GM18868 (cell line): ENCODE measurements at regions not wholly inside any gene's neighbourhood (a gene's known extent, or its start where the extent isn't known, plus 50 kb on each side); places are given as distances from the start of the nearest gene placed in this dataset.

Experiments used
- ATAC-seq: cut with Tn5 transposase; IDR thresholded peaks from one replicate; pipeline ENCODE4 v1.9.1; 2021; ENCODE audit warnings: mild to moderate bottlenecking, moderate library complexity; ENCODE audit not compliant: unreplicated experiment

DNA sequence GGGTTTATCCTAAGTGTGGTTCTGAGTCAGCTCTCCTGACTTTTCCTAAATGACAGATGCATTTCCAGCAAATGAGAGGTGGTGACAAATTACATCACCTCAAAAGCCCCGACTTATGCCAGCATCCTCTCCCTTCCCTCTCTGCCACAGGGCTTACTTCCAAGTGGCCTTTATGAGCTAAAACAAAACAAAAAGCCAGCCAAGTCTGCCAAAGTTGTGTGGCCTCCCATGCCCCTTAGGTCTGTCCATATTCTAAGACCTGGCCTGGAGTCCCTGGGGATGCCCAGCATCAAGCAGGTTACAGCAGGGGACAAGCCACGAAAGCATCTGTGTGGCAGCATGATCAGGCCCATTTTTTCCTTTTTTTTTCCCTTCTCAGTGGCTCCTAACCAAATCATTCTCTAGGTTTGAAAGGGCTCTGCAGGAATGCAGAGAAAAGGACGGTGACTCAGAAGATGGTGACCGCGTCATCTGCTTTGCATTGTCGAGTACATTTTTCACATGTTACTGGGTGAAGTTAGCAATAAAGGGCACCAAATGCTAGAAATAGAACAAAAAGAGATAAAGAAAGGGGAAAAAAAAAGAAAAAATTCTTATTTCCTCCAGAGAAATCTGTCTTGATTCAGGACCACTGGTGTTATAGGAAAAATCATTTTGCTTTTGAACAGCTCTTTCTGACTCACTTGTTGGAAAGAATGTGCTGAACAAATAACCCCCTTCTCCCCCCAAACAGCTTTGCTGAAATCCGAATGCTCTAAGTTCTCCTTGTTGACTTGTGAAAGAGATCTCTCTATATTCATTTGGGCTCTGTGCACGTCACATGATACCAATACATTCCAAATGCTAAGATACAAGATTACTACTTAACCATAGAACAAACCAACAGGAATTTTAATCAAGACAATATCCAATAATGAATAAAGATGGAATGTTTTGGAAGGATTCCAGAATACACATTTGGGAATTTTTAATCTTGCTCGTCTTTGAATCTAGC is 178.7 kb downstream of the EN1 start:
- ATAC-seq = no peak

DNA sequence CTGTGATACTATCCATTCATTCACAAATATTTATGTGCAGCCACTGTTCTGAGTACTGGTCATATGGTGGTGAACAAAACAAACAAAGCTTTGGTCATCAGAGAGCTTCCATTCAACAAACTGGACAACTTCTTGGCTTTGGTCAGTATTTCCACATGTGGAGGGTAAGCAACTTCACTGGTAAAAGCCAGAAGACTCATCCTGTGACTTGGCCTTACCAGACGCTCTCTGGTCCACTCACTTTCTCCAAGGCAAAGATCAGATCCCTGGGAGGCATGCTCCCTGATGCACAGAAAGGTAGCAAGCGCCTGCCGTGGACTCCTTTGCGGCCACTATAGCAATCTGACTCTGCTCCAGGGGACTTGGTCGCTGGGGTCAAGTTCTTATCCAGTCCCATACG is 179.5 kb downstream of the EN1 start:
- no peak for ATAC-seq

DNA sequence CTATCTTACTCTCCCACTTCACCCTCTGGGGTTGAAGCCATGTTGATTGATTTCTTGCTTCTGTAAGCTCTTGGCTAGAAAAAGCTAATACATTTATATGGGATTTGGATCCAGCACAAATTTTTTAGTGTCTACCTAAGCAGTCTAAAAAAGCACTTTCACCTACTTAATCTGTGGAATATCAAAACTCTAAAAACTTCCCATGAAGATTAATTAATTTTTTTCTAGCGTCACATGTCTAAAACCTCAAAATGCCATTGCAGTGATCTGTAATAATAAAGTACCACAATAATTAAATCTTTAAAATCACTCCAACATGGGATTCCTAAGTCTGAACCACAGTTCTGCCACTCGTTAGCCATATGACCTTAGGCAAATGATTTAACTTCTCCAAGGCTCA is 180.1 kb downstream of the EN1 start:
- ATAC-seq = no peak

DNA sequence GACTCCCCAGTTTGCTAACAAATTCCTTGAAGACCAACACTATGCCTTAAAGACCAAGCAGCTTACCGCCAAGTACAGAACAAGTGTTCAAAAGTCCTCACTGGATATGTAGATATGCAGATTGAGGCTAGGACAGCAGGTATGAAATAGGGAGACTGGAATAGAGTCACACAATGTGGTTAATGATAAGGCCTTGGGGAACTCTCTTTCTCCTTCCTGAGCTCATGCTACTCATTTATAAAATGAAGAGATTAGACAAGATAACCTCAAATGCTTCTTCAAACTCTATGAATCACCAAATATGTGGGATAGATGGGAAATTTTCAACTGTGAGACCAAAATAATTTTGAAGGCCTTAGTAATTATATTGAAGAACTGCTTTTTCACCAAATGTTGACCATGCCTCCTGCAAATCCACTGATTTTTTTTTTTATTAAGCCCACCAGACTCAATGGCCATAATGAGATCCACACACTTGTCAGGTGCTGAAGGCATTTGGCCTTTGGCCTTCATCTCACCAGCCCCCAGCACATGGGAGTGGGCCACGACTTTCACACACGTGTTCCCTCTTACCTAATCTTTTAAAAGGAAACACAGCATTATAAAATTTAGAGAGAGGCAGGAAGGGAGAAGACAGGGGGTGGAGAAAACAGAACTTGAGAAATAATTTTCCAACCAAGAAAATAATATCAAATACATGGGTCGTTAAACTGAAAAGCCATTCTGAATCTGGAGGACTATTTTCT is 181.5 kb downstream of the EN1 start:
- no peak for ATAC-seq

DNA sequence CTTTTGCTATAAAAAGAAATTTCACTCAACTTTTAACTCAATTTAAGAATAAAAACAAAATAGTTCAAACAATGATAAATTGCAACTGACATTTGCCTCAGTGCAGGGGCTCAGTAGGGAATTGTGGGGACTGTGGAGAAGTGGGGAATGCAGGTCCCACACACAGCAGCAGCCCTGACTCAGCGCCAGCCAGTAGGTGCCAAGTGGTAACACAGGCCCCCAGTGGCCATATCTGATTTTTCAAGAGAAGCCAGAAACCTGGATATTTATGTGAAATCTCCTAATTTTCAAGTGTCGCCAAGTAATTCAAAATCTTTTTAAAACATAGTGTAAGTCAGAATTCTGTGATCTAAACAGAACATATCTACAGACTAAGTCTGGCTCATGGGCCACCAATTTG is 186.3 kb downstream of the EN1 start:
- ATAC-seq = no peak

DNA sequence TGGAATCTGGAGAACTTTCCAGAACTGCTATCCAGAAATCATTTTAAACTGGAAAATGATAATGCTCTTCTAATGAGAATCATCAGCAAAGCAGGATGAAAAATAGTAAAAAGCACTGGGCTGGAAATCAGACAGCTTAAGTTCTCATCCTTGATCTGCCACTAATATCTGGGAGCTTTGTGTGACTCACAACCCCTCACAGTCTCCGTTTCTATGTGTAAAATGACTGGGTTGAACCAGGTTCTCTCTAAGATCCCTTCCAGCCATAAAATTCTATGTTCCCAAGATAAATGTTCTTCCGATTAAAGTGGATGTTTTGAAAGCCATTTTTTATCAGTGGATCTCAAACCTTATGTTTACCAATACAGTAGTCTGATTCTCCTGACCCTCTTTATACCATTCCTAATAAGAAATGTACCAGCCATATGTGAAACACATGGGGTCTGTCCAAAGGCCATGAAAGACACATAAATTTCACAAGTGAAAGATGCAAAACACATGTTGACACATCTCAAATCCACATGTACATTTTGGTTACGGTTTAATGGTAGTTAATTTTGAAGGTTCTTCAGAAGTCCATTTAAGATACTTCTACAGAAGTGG is 188.8 kb downstream of the EN1 start:
- no peak for ATAC-seq

DNA sequence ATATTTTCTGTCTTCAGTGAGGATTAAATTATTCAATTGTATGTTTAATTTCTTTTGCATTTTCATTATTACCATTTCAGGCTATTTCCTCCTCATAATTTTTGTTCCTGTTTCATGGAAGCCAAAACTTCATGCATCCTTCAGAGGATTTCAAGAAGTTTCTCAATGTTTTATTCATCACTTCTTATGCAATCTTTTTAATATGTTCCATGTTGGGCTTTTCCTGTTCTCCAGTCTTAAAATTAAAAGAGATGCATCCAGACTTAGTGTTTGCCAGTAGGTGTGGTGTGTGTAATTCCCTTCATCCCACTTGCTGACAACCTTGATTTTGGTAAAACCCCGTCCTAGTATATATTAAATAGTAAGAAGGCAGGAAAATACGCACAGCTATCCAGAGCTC is 190.0 kb downstream of the EN1 start:
- ATAC-seq = no peak

DNA sequence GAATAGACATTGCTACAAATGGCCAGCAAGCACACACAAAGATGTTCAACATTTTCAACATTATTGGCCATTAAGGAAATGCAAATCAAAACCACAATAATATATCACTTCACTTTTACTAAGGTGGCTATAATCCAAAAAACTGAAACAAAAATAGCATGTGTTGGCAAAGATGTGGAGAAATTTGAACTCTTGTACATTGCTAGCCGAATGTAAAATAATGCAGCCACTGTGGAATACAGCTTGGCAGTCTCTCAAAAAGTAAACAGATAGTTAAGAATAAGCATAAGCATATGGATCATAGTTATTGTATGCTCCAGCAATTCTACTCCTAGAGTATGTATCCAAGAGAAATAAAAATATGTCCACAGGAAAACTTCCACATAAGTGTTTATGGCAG is 192.5 kb downstream of the EN1 start:
- no peak for ATAC-seq

DNA sequence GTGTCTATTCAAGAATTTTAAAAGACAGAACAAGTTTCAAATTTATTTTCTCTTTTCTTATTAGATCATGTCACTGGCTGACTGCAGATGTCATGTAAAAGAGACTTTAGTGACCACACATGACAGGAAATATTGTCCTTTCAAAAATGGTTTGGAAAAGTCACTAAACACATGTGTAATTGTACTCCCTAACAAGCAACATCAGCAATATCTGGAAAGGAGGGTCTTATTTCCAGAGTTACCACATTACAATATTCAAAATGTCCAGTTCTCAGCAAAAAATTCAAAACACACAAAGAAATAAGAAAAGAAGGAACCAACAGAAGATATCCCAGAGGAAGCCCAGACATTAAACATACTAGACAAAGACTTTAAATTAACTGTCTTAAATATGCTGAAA is 197.1 kb downstream of the EN1 start:
- ATAC-seq = no peak

DNA sequence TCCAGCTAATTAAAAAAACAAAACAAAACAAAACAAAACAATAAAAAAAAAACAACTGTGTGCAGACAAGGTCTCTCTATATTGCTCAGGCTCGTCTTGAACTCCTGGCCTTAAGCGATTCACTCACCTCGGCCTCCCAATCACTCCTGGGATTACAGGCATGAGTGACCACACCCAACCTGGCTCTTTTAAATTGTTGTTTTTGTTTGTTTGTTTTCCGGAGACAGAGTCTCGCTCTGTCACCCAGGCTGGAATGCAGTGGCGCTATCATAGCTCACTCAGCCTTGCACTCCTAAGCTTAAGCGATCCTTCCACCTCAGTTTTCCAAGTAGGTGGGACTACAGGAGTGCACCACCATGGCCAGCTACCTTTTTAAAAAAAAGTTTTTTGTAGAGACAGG is 201.6 kb downstream of the EN1 start:
- no peak for ATAC-seq

DNA sequence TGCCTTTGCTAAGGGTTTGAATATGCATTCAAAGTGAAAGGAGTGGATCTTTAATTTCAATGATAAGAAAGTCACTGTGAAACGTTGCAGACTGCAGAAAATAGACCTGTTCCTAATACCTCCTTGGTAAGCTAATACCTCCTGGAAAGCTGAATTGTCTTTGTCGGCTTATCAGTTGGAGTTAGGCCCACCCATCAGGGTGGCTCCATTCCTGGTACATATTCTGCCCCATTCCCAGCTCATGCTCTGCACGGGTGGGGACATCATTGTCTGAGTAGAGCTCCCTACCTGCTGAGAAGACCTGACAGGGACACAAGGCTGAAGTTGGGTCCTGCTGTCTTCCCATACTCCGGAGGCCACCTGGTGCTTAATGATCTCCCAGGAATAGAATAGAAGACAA is 203.3 kb downstream of the EN1 start:
- no peak for ATAC-seq

DNA sequence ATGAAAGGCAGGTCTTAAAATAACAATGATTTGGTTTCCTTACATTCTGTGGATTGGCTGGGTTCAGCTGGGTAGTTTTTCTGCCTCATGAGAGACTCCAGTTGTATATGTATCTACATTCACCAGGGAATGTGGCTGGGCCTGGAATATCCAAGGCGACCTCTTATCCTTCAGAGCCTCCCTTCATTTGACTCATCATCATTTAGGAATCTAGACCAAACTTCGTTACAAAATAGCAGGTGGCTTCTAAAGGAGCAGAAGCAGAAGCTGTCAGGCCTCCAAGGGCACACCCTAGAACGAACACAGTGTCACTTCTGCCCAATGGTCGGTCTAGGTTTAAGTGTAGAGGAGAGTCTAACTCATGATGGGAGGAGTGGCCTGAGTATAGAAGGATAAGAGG is 204.2 kb downstream of the EN1 start:
- ATAC-seq = no peak

DNA sequence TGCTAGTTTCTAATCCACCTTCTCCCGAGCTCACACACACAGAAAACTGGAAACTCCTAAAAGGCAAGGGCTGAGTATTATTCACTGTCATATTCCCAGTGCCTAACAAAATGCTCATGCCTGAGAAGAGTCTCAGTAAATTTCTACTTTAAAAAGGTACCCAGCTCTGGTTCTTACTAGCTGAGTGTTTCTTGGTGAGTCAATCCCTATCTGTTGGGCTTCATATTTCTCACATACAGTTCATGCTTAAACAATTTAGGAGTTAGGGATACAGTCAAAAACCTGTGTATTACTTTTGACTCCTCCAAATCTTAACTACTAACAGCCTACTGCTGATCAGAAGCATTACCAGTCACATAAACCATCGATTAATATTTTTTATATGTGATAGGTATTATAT is 204.9 kb downstream of the EN1 start:
- no peak for ATAC-seq

DNA sequence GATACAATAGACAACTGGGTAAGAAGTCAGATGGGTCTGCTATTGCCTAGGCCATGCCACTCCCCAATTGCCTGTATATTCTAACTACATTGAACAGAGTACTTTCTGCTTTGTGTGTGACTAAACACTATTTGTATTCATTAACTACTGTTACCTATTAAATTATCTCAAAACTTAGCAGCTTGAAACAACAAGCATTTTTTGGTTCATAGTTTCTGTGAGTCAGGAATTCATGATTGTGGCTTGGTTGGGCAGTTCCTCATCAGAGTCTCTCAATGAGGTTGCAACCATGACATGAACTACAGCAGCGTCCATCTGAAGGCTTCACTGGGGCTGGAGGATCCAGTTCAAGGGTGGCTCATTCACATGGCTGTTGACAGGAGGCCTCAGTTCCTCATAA is 205.7 kb downstream of the EN1 start:
- ATAC-seq = no peak

DNA sequence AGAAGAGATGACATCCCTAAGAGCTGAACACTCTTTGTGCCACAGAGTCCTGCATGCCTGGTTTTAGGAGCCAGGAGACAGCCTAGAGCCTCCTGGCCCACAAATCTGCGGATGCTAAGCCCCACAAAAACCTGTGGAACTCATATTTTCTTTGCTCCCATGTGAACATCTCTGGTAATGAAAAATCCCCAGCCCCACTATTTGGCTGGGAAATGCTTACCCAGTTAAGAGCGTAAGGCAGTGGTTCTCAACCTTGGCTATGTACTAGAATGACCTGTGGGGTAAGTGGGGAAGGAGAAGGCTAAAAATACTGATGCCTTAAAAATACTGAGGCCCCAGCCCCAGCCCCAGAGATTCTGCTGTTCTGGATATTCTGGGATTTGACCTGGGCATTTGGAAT is 208.1 kb downstream of the EN1 start:
- ATAC-seq = no peak

DNA sequence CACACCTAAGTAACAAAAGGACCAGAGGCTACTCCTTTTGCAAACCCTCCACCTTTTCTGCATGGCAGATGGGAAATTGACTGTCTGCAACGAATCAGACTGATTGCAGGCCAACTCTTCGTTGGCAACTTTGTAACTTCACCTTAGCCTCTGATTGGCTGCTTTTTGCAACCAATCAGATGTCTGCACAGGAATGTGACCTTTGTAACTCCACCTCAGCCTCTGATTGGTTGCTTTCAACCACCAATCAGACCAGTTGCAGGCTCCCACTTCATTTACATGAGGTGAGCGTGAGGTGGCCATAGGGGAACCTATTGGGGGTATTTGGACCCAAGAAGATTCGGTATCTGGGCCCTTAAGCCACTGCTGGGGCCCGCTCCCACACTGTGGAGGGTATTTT is 209.0 kb downstream of the EN1 start:
- ATAC-seq = no peak

DNA sequence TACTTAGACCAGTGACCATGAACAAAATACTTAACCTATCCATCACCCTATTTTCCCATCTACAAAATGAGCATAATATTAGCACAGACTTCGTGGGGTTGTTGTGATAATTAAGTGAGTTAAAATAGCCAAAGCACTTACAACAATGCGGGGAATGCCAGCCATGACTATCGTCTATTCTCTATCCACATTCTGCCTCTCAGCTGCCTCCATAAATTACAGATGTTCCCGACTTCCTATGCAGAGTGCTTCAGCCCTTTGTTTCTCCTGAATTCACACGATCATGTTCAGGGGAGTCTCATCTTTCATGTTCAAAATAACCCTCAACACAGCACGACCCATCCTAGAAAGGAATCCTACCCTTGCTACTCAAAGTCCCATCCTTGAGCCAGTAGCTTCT is 211.6 kb downstream of the EN1 start:
- no peak for ATAC-seq

DNA sequence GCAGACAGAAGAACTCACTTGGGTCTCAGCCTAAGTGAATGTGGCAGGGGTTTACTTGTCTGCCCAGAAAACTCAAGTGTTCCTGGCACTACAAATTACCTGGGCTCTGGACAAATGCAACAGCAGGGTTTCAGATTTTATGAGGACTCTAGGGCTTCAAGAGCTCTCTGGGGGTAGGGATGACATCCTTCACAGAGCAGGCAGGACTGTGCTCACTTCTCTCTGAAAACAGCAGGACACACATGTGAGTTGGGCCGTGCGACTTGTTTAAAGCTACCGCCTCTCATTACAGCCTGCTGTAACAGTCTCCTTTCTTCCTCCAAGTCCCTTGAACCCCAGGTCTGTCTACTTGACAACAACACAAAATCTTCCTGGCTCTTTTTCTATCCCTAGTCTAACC is 212.6 kb downstream of the EN1 start:
- no peak for ATAC-seq

DNA sequence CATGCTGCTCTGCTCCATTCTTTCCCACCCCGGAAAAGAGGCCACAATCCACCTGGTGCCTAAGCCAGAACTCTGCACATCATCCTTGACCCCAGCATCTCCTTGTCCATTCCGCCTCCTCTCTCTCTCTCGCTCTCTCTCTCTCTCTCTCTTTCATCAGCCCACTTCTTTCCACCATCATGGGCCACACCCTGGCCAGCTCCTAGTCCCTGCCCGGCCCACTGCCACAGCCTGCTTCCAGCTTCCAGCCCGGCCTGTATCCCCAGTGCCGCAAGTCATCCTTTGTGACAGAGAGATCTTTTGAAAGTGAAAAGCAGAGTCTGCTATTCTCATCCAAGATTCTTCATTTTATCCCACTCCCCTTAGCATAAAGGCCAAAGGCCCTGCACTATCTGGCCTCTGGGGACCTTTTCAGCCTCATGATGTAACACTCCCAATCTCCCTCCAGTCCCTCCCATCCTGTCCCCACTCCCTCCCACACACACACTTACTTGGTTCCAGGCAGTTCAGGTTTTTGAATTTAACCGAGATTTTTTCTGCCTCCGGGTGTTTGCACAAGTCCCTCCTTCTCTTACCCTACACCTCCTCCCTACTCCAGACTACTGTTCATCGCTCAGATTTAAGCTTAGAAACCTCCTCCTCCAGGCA is 214.0 kb downstream of the EN1 start:
- ATAC-seq = no peak

DNA sequence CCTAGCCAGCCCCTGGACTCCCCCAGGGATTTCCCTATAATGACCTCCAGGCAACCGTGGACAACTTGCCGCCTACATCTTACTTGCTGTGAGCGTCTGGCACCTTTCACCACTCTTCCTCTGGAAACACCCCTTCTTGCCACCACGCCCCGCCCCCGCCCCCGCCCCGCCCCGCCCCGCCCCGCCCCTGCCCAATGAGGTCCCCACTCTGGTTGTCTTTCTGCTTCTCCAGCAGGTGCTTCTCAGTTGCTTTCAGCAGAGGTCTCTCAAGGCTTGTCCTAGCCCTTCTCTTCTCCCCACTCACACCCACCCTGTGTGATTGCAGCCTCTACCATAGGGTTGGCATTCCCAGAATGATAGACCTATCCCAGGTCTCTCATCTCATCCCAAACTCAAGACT is 214.5 kb downstream of the EN1 start:
- no peak for ATAC-seq

DNA sequence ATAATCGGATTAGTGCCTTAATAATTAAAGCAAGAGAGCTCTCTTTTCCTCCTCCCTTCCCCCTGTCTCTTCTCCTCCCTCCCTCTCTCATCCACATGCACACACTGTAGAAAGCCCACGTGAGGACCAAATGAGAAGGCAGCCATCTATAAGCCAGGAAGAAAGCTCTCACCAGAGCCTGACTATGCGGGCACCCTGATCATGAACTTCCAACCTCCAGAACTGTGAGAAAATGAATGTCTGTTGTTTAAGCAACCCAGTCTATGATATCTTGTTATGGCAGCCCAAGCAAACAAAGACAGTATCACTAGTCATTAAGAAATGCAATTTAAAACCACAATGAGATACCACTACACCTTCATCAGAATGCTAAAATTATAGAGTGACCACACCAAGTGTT is 220.3 kb downstream of the EN1 start:
- no peak for ATAC-seq
